Hippocampal formation (tissue), 2 donors: ENCODE measurements at regions not wholly inside any gene's neighbourhood (a gene's known extent, or its start where the extent isn't known, plus 50 kb on each side); places are given as distances from the start of the nearest gene placed in this dataset.

Experiments used
- DNase-seq, 2 donors: peaks; one replicate each; lab custom pipeline; 2025; lab: John Stamatoyannopoulos, UW

DNA sequence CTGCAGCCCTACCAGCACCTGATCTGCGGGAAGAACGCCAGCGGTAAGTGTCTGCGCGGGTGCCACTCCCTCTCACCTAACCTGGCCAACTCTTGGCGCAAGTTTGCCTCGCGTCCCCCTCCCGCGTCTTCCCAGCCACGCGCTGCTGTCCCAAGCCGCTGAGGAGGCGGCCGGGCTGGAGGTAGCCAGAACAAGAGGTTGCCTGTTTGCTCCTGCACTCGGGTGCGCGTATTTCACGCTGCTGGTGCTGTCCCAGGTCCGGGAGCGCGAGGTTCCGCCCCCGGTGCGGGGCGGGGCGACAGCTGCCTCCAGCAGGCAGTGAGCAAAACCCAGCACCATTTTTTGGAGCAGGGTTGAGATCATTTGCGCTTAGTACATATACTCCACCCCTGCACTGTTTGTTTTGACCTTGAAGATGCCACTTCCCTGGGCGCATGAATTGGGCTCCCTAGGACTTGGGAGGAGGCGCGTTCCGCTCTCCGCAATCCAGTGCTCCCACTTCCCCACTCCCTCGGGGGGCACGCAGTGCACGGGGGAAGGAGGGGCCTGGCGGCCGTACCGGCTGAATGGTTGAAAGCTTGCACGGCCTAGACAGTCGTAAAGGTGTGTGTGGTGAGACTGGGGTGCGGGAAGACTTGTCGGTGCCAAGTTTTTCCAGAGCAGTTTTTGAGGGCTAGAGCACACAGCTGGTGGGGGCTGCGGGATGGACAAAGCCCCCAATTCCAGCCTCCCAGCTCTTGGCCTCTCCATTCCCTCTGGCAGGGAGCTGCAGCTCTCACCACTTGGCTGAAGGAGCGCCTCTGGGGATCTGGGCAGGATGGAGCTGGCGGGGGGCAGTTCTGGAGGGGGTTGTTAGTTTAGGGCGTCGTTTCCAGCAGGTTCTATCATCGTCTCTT, 226.9 kb upstream of the CRY1 start:
- DNase-seq = no peak

DNA sequence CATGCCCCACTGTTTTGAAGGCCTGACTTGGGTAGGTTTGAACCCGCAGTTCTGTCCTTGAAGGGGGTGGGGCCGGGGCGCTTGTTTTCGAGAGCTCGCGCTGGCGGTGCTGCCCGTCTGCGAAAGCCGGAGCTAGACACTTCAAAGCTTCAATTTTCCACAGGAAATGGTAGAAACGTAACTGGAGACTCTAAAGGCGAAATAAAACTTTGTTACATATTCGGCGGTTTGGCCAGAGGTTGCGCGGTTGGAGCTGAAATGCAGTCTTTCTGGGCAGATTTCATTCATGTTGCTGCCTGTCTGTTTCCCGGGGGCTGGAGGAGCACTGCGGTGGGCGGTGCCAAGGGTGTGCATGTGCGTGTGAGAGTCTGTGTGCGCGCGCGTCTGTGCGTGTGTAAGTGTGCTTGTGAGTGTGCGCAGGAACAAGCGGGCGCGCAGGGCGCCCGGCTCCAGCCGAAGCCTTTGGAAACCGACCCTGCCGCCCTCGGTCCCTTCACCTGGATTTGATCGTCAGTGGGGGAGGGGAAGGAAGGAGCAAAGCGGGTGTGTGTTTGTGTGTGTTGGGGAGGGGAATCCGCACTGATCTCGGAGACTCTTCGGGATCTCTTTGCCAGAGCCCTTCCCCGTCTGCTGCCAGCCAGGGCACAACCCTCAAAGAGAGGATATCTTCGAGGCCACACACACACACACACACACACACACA, 227.7 kb upstream of the CRY1 start:
- DNase-seq = no peak

DNA sequence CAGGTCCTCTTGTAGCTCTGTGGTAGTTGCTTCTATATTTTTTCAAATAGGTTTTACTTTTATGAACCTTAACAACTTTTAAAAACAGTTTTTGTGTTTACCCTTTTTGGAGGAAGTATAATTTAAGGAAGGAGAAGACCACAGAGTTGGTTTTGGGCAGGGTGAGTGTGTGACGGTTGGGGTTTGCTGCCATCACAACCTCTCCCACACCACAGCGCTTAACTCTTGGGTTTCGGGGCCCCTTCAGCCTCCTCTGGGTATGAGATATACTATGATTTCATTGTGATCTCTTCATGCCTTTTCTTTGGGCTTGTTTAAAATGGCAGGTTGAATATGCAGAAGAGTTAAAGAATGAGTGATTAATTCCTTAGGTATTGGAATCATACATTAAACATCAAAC, 228.7 kb upstream of the CRY1 start:
- no peak for DNase-seq

DNA sequence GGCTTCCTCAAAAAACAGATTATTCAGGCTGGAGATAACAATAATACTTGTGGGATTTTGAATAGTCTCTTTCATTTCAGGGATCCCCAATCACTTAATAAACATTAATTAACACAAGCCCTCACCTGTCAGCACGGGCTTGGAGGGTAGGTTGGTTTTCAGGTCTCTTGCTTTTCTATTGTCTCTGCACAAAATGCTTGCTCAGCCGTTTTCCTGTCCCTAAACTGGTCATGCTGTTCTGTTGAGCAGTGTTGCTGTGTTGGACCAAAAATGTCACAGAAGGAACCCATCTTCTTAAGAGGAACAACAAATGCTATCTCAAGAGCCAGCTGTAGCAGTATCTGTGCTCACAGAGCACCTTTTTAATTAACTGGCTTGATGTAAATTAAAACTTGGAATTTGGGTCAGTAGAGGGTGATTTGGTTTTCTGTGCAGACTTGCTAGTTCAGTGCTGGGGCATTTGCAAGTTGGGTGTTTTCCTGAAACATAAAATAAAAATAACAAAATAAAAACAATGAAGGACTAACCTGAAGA, 231.8 kb upstream of the CRY1 start:
- no peak for DNase-seq

DNA sequence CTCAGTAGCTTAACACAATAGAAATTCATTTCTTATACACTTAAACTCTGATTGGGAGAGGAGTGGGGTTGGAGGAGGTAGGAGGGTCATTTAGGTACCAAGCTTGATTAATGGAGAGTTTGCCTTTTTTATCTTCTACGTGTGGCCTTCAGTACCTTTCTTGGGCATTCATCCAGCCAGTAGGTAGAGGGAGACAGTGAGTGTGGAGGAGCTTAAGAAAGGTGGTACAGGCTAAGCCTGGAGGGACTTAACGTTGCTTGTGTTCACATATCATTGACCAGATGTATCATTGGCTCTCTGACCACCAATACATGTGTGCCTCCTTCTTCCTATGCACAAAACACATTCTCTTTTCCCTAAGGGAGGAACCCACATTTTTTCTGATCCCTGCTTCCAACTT, 232.9 kb upstream of the CRY1 start:
- DNase-seq = no peak

DNA sequence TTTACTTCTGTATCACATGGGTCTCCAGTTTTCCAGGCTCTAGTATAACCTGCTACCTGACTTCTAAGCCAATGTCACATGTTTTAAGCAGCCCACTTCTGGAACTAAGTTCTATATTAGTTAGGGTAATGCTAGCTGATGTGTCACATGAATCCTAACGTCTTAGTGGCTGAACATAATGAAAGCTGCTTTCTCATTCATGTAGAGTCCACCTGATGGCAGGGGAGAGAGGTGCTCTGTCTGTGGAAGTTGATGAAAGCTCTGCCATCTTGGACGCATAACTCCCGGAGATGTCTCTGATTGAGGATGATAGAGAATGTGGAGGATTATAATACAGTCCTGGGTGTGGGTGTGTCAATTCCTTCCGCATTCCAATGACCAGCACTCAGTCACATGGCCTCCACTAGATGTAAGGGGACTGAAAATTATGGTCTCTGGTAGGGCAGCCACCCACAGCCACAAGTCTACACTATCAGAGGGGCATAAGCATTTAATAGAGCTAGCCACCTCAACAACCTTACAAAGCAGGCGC, 234.4 kb upstream of the CRY1 start:
- no peak for DNase-seq

DNA sequence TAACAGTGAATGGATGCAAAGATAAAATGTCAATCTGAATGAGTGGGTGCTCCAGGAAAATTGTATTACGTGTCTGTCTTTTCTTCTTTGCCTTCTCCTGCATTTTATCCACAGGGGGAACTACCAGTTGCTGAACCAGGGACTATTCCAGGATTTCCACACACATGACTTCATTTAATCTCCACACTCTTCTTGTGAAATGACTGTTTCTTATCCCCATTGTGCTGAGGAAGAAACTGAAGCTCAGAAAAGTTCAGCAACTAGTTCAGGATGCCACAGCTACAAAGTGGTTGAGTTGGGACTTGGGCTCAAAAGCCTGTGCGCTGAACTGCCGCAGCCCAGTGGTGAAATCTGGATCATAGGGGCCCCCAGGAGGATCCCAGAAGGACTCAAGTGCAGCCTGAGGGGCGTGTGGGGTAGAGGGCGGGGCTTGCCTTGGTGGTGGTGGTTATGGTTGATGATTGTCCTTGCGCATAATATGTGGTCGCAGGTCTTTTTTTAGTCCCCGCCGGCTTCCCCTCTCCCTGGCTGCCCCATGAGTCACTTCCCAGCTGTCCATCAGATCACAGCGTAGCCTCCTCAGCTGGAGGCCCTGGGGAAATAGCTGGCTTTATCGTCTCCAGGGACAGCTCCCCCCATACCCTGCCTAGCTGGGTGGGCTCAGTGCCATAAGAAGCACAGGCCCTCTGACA, 235.2 kb upstream of the CRY1 start:
- no peak for DNase-seq

DNA sequence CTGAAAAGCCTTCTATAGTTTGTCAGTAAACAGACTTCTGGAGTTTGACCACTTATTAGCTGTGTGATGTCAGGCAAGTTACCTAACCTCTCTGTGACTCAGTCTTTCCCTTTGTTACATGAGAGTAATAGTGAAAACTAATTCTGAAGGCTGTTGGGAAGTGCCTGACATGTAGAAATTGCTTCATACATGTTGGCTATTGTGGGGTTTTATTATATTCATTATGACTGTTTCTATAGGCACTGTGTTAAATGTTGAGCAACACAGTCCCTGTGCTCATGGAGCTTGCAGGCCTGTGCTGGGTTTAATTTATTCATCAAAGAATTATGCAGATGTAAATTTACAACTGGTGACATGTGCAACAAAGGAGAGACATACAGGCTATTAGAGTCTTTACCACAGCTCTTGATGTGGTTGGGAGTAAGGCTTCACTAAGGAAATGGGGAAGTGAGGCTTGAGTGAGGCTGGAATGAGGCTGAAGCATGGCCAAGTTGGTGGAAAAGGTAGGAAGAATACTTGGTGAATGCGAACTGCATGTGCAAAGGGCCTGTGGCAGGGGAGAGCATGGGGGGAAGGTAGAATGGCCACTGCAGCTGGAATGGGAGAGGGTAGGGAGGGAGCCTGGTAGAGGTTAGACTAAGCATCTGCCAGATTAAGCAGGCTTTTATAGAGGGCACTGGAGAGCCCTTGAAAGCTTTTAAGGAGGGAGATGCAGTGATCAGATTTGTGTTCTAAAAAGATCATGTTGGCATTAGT, 236.4 kb upstream of the CRY1 start:
- no peak for DNase-seq

DNA sequence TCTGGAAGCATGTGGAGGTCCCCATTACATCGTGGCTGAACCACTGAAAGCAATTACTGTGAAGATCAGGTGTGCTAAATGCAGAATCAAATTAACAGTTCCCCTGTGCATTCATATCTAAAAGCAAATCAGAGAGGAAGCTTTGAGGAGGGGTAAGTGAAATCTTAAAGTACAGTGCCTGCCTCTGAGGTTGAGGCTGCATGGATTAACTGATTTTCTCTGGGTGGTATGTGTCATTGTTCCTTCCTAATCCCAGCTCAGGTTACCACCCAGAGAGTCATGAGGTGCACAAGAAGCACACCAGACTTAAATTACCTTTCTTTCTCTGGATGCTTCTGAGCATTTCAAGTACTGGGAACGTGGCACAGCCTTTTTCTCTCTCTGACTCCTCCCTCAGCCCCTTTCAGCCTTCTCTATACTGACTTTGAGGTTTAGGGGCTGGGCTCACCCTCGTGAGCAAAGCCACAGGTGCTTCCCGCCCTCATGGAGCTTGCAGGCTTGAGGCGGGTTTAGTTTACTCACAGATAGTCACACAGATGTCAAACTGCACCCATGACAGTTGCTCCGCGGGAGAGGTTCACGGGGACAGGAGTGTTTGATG, 237.6 kb upstream of the CRY1 start:
- DNase-seq = no peak

DNA sequence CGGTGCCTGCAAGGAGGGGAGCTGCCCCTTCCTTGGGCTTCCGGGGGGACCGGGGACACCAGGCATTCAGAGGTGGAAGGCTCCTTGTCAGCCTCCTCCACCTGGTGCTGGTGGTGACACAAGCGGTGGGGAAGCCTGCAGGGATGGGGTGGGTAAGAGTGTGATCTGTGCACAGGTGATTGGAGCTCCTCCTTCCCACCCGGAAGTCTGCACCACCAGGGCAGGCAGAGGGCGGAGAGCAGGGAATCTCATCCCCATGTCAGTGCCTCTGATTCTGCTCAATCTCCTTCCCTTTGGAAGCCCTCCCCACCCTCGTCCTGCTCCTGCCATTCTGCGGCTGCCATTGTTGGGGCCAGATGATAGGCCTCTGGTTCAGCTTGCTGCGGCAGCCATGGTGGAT, 238.1 kb upstream of the CRY1 start:
- no peak for DNase-seq

DNA sequence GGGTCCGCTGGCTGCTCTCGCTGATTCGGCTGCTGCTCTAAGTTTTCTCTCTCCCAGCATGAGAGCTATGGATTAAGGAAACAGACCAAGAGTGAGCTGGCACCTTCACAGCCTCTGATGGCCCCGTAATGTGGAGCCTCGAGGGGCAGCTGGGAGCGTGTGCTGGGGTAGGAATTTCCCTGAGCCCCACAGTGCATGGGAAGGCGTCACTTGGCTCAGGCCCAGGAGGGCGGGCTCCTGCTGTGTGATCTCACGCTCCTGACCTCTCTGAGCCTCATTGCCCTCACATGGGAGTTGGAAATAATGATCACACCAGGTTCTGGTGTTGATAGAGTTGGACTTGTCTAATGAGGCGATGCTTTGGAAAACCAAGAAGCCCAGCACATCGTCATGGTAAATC, 238.6 kb upstream of the CRY1 start:
- DNase-seq = no peak

DNA sequence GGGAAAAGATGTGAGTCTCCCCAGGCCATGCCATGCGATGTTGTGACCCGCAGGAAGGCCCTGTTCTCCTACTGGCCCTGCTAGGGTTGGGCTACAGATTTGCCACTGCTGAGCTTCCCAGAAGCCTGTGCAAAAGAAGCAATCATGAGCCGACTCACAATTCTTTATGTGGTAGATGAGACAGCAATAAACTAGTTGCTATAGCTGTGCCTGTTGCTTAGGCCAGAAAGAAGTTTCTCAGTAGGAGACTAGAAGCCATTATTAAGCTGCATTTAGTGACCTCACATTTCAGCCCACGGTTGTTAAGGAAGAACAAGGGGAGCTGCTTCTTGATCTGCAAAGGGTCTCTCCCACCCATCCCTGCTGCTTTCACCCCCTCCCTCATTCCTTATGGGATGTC, 239.4 kb upstream of the CRY1 start:
- no peak for DNase-seq

DNA sequence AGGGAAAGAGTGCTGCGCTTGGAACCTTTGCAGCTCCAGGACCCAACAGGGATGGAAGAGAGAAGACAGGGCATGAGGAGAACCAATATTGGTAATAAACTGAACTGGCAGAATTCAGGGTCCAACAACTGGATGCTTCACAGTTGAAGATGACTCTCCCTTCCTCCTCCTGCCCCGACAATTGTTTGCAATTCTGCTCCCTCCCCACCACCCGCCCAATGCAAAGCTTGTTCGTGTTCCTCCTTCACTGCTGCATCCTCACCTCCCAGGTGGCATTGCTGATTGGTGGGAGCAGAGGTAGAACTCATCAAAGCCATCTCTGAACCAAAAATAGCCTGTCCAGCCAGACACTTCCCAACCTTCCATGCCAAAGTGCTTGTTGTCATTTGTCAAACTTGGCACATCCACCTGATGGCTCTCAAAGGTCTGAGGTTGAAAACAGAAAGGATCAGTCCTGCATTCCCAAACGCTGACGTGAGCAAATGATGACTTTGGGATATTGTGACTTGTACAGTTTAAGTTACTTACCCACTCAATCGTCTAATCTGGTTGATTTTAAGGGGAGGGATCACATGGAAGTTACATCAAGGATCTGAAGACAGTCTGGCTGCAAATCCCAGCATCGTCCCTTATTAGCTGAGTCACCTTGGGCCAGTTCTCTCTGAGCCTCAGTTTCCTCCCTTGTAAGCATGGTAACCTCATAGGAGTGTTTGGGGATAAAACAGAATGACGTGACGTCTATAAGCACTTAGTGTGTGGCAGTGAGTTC, 242.6 kb upstream of the CRY1 start:
- no peak for DNase-seq

DNA sequence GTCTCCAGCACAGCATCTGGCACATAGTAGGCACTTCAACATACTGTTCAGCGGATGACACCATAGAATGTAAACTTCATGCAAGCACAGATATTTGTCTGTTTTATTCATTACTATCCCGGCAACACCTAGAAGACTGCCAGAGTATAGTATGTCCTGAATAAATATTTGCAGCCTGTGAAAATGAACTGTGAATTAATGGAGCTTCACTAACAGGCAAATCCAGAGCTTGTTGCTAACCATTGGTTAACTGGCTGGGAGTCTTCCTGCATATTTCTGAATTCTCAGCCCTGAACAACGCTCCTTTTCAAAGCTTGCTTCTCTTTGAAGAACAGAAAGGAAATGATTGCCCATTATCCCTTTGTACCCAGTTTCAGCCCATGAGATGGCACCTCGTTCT, 243.3 kb upstream of the CRY1 start:
- DNase-seq = no peak

DNA sequence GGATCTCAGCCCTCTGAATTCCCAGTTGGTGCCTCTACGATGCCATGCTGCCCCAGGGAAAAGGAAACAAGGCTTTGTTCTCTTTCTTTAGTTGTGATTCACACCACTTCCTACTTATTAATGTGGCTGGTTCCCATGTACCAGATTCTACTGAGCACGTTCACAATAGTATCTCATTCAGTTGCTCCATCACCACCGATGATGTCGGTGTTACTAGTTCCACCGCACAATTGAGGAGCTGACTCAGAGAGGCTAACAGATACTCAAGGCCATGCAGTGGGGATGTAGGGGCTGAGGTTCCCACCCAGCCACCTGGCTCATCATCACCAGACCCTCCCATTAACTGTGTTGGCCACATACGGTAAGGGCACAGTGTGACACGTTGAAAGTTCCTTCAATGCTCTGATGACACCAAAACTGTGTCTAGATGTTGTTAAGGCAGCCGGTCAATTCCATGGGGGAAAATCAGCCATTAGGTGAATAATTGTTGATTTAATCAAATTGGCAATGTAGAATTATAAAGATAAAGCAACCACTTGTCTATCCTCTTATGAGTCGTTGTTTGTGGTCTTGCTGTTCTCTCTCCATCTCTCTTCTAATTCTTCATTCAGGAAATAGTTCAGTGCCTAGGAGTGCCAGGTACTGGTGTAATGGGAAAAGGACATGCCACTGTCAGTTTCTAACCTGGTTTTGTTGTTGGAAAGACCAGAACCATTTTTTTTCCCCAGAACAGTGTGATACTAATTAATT, 244.2 kb upstream of the CRY1 start:
- DNase-seq = no peak

DNA sequence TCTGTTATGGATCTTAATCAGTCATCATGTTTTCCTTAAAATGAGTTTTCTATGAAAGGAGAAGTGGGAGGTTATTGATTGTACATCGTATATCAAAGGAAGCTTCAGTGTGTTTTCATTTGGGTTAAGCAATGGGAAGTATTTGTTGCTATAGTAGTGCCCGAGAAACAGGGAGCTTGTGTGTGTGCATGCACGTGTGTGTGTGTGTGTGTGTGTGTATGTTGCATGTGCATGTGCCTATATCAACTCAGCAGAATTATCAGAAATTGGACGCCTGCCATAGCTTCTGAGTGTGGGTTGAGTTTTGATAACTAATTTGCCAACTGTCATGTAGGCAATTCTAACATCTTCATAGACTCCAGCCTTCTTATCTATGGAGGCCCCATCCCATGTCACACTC, 246.1 kb upstream of the CRY1 start:
- no peak for DNase-seq

DNA sequence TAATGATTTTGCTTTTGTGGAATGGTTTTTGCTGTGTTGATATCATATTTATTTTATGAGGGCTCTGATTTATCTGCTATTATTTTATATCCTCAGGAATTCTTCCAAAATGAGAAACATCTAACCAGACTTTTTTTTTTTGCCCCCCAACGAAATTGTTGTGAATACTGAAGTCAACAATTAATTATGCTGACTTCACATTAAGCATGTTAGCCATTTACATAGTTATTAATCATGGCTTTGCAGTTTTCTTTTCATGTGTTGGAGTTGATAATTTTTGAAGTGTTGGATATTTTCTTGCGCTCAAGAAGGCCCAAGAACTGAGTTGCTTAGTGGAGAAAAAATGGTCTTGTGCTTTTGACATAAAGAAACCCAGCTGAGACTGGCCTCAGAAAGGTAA, 246.6 kb upstream of the CRY1 start:
- DNase-seq = no peak

DNA sequence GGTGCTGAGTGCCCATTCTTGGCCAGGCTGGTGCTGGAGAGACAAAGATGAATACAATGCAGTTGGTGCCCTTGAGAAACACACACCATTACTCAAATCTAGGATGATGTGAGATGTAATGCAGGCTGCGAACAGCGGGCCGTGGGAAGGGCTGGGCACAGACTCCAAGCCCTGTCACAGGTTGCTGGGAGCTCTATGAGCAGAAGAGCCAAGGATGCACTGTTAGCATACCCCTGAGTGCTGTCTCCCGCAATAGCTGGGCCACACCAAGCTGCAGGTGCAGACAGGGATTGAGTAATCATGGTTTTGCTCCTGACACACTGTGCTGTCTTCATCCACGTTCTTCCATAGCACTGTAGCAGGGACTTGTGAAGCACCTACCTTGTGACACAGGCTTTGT, 247.5 kb upstream of the CRY1 start:
- no peak for DNase-seq

DNA sequence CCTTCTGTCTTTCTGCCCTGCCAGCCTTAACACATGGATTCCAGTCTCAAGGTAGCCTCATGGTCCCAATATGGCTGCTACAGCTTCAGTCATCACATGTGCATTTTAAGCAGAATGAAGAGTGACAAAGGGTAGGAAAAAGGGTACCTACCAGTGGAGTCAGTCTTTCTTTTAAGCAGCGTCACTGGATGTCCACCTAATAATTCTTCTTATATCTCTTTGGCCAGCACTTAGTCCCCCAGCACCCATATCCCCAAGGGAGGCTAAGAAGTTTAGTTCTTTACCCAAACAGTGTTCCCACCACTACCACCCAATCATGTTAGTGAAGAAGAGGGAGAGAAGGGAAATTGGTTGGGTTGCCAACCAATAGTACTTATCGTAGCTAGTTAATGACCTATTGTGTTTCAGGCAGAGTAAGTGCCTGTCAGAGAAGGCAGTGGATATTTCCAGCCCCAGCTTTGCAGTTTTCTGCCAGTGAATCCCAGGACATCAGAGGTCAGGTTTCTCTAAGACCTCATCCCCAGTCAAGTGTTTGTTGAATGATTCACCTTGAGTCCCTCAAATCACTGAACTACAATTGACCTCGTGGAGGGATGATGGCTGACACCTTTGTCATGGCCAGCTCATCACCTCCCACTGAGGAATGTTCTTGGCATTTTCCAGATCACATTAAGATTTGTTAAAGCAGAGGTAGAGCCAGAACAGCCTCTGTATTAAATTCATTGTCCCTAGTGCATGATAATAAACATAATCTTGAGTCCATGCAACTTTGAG, 250.9 kb upstream of the CRY1 start:
- DNase-seq = no peak
